Breast epithelium (tissue), 4 donors: ENCODE measurements at regions not wholly inside any gene's neighbourhood (a gene's known extent, or its start where the extent isn't known, plus 50 kb on each side); places are given as distances from the start of the nearest gene placed in this dataset.

Experiments
- DNase-seq, 2 donors: peaks; one replicate each; pipeline ENCODE4 v3.0.0-alpha.2; 2019; ENCODE audit warnings: low spot score in 2 of 2
- H3K27ac ChIP-seq, 2 donors: fragments of 200-600 bp; sonication (generic) in 1 of 2; one replicate each; pipeline ENCODE4 v1.5.1; 2016 to 2019; ENCODE audit warnings: mild to moderate bottlenecking in 1 of 2
- H3K27me3 ChIP-seq, 2 donors: fragments of 200-600 bp; sonication (generic) in 1 of 2; one replicate each; pipeline versions ENCODE4 v1.5.1 to v1.6.0; 2017 to 2019; ENCODE audit warnings: control low read depth in 1 of 2, mild to moderate bottlenecking in 1 of 2
- H3K36me3 ChIP-seq: fragments of 200-600 bp; one replicate; pipeline ENCODE4 v1.5.1; 2019
- H3K4me1 ChIP-seq, 2 donors: fragments of 200-600 bp; sonication (generic); one replicate each; pipeline ENCODE4 v1.5.1; 2016 to 2019; ENCODE audit warnings: control low read depth in 1 of 2
- H3K4me3 ChIP-seq, 3 donors: fragments of 200-600 bp; sonication (generic); 1 replicate in 2 of 3; 2 replicates in 1 of 3; pipeline ENCODE4 v1.5.1; 2016 to 2019; ENCODE audit warnings: mild to moderate bottlenecking in 3 of 3, moderate library complexity in 2 of 3
- H3K9me3 ChIP-seq, 2 donors: fragments of 200-600 bp; sonication (generic) in 1 of 2; one replicate each; pipeline ENCODE4 v1.5.1; 2016 to 2019; ENCODE audit warnings: control low read depth in 1 of 2
- CTCF ChIP-seq, 3 donors: fragments of 450-650 bp; IDR thresholded peaks; one replicate each; pipeline ENCODE4 v1.5.1; 2016 to 2017; ENCODE audit warnings: antibody characterized with exemption in 3 of 3, mild to moderate bottlenecking in 3 of 3, moderate library complexity in 3 of 3
- POLR2A ChIP-seq: fragments of 450-650 bp; IDR thresholded peaks from one replicate; pipeline ENCODE4 v1.6.1; 2016; ENCODE audit warnings: antibody characterized with exemption, mild to moderate bottlenecking, moderate library complexity
- POLR2AphosphoS5 ChIP-seq, 3 donors: sonication (generic); formaldehyde crosslinking; IDR thresholded peaks; one replicate each; pipeline ENCODE4 v1.6.1; 2017; ENCODE audit warnings: antibody characterized with exemption in 3 of 3
- intact Hi-C: fragments of 100-400 bp; cut with DNase I; formaldehyde crosslinking; loops from one replicate; pipeline ENCODE4 v1.15.1; 2023; ENCODE audit warnings: low total_unique reads

DNA sequence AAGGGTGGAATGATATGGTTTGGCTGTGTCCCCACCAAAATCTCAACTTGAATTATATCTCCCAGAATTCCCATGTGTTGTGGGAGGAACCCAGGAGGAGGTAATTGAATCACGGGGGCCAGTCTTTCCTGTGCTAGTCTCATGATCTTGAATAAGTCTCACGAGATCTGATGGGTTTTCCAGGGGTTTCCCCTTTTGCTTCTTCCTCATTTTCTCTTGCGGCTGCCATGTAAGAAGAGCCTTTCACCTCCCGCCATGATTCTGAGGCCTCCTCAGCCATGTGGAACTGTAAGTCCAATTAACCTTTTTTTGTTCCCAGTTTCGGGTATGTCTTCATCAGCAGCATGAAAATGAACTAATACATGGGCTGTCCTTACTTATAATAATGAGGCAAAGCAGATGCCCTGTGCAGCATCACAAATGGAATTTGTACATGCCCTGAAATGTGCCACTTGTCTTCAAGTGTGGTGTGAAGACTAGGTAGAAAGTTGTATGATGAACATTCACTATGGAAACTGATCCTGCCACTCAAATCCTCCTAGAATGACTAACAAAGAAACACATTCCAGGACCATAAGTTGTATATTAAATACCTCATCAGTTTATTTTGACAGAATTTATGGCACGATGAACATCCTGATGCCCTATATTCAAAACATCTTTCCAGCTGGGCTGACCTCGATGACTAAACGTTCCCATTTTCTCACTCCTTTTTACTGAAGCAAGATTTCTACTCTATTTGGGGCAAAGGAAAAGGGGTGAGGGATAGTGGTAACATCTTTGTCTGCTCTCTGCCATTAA is 122.8 kb upstream of the CTTNBP2 start:
- no peaks in the 10 kb centered on the region for H3K9me3 ChIP-seq
- H3K36me3 ChIP-seq: no peaks in the 10 kb centered on the region
- DNase-seq: no peak
- no peaks in the 10 kb centered on the region for H3K27me3 ChIP-seq
- intact Hi-C loops: no loop called here
- TF ChIP-seq CTCF (IDR thresholded peaks at IDR 0.05): no peak
- no peak for TF ChIP-seq POLR2A
- no peak for TF ChIP-seq POLR2AphosphoS5 (IDR thresholded peaks at IDR 0.05)
- H3K4me1 ChIP-seq: no peaks in the 10 kb centered on the region
- no peak overlapping the region for H3K4me3 ChIP-seq
- no peak overlapping the region for H3K27ac ChIP-seq

DNA sequence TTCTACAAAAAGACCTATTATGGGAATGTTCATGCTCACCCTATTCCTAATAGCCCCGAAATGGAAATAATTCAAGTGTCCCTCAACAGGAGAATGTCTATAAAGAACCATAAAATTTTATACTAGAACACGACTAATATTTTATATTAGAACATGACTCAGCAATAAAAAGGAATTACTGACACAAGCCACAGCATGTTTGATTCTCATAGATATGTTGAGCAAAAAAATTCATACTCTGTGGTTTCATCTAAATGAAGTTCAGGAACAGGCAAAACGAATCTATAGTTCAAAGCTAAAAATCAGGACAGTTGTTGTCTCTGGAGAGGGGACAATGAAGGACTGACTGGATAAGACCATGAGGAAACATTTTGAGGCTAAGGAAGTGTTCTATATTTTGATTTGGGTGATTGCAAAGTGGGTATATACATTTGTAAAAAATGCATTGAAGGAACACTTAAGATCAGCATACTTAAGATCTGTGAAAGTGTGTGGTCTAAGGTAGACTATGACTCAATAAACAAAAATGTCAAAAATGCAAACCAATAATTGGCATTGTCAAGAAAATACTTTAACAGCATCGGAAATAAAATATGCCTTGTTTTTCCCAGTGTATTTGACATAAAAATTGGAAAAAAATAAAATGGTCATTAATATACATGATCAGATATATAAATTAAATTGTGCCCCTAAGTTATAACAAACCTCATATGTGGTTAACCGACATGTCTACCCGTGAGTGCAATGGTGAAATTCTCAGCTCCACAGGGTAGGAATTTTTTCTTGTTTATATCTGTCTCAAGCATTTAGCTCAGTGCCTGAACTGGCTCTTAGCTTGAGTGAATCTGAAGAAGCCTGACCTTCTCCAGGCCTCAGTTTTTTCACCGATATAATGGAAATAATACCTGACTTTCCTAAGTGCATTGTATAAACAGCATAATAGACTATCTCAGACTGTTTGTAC is 124.9 kb upstream of the CTTNBP2 start:
- no peaks in the 10 kb centered on the region for H3K4me1 ChIP-seq
- TF ChIP-seq POLR2A (no peak), CTCF (IDR thresholded peaks at IDR 0.05) (no peak), POLR2AphosphoS5 (IDR thresholded peaks at IDR 0.05) (no peak)
- intact Hi-C loops: no loop called here

GRCh38 chr7:118000480-118001202 is 127.4 kb upstream of the CTTNBP2 start:
- Histone ChIP-seq H3K36me3 (no peaks in the 10 kb centered on the region), H3K4me3 (no peak overlapping the region), H3K4me1 (no peaks in the 10 kb centered on the region), H3K27me3 (no peaks in the 10 kb centered on the region), H3K27ac (no peak overlapping the region), H3K9me3 (no peaks in the 10 kb centered on the region)
- TF ChIP-seq POLR2AphosphoS5 (IDR thresholded peaks at IDR 0.05) (no peak), CTCF (IDR thresholded peaks at IDR 0.05) (no peak), POLR2A (no peak)
- intact Hi-C loops: no loop called here
- DNase-seq: no peak

More for the DNA sequence above, 124.9 kb upstream of the CTTNBP2 start:
- no peak overlapping the region for H3K27ac ChIP-seq
- no peak for DNase-seq
- H3K36me3 ChIP-seq: no peaks in the 10 kb centered on the region
- no peaks in the 10 kb centered on the region for H3K9me3 ChIP-seq
- no peak overlapping the region for H3K4me3 ChIP-seq
- H3K27me3 ChIP-seq: no peaks in the 10 kb centered on the region

DNA sequence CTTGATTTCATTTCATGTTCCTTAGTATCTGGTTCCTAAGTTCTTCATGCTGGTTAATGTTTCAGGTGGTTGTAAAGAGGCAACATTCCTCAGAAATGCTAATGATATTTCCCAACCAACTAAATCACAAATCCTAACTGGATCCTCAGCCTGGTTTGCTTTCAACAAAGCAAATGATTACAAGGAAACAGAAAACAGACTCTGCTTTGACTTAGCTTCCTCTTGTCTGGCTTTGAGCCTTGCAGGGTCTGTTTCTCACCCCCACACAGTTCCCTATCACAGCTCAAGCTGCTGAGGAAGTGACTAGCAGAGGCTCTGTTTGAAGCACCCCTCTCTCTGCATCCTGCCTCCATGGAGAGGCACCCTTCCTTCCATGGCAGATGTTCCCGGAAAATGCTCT is 130.2 kb upstream of the CTTNBP2 start:
- no peaks in the 10 kb centered on the region for H3K27me3 ChIP-seq
- H3K9me3 ChIP-seq: no peaks in the 10 kb centered on the region
- TF ChIP-seq CTCF (IDR thresholded peaks at IDR 0.05) (no peak), POLR2A (no peak), POLR2AphosphoS5 (IDR thresholded peaks at IDR 0.05) (no peak)
- DNase-seq: no peak
- H3K36me3 ChIP-seq: no peaks in the 10 kb centered on the region
- no peak overlapping the region for H3K4me3 ChIP-seq
- intact Hi-C loops: no loop called here
- no peaks in the 10 kb centered on the region for H3K4me1 ChIP-seq
- H3K27ac ChIP-seq: no peak overlapping the region
